NK-92 treated with Interleukin-12 subunit alpha and Interleukin-12 subunit beta, amount 100 ng/mL, for 24 hours (cell line): ENCODE measurements at regions not wholly inside any gene's neighbourhood (a gene's known extent, or its start where the extent isn't known, plus 50 kb on each side); places are given as distances from the start of the nearest gene placed in this dataset.

Experiments
- DNase-seq: peaks from one replicate; lab custom pipeline; 2025; lab: John Stamatoyannopoulos, UW

DNA sequence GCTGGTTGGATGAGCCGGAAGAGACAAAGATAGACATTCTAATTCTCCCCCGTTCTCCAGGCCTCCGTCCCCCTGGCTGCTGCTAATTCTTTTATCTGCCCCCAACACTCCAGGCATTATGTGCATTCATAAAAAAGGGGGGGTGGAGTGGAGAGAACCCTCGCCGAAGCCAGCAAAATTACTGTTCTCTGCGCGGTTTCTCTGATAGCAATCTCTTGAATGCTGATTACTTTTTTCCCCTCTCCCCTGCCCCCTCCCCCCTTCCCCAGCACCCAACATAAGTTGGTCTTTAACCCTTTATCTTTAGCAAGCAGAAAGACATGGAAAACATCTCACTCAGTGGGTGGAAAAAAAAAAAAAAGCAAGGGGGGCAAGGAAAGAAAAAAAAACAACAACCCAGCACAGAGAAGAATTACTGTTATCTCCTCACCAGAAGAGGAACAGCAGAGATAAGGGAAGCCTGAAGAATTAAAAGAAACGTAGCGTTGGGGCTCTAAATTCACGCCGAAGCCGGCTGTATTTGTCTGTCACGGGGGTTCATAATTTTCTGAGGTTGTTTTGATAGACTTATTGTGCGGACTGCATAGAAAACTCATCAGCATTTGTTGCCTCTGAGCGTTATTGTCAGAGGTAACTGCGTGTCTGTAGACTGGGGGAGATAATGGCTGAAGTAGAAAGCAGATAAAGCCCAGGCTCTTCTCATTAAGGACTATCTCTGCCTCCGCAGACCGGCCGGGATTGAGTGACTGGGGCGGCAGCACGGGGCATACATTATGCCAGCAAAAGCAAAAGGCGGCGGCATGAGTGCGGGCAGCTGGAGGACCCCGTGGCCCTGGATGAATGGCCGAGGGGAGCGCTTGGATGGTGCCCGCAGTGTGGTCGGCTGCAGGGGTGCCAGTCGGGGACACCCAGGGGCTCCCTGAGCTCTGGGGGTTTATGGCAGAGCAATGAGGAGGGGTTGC is 126.9 kb downstream of the MRM1 start:
- DNase-seq = no peak

DNA sequence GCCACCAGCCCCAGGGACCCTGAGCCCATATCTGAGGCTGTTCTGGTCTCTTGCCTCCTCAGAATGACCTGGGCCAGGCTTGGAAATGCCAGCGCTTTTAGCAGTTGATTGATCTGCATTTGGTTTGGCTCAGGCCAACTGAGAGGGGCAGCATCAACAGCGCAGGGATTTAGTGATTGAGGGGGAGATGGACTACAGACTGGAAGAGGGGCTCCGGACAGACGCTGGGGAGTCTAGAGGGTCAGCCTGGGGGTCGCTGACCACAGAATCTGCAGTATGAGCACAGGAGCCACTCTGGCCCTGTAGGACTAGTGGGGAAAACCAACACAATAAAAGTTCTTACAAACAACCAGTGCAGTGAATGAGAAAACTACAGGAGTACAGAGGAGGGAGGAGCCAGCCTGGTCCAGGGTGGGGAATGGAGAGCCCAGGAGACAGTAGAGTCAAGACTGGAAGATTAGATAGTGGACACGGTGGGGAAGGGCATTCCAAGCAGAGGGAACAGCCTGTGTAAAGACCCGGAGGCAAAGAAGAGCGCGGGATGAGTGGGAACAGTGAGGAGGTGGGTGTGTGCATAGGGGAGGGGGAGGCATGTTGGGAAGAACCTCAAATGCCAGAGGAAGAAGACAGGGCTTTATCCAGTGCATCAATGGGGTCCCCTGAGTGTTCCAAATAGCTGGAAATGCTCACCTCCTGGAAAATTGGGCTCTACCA is 128.9 kb downstream of the MRM1 start:
- no peak for DNase-seq

DNA sequence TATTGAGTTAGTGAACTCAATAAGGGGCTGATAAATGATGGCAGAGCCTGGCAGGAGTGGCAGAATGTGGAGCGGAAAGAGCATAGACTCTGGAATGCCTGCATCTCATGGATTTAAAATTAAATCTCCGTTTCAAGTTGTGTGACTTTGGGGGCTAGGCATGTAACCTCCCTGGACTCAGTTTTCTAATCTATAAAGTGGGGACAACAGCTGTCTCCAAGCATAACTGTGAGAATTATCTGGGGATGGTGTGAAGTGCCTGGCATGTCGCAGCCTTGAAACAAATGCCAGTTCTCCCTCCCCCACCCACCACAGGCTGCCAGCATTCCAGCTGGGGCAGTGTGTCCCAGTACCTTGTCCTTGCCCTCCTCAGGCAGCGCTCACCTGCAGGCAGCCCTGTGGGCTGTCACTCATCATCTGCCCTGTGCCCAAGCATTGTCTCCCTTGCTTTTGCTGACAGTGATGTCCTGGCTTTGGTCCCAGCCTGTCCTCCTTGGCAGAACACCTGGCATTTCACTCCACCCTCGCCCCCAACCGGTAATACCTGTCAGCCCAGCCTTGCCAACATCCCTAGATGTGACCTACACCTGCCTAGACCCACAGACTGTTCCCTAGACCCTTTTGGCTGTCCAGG is 129.6 kb downstream of the MRM1 start:
- no peak for DNase-seq

DNA sequence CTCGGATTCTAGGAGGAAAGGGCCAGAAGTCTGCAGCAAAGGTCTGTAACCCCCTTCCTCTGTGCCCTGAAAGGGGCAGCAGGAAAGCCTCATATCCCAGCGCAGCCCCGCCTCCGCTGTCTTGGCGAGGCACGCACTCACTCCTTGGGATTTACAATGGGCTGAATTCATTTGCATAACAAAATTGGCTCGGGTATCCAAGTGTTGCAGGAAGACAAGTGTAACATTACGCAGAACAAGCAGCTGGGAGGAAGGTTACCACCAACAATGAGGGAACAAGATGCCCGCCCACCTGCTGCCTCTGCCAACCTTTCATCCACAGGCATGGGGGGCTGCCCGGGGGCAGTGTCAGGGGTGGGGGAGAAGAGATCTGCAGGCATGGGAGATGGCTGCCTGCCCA is 130.4 kb downstream of the MRM1 start:
- DNase-seq = no peak

DNA sequence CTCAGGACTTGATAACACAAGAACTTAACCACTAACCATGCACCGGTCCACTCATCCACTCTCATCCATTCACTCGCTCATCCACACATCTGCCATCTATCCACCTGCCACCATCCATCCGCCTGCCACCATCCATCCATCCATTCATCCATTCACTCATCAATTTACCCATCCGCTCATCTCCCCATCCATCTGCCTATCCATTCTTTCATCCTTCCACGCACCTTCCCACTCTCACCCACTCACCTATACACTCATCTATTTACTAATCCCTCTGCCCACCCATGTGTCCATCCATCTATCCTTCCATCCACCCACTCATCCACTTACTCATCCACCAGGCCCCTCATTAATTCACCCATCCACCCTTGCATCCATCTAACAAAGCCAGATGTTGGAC is 131.0 kb downstream of the MRM1 start:
- no peak for DNase-seq

DNA sequence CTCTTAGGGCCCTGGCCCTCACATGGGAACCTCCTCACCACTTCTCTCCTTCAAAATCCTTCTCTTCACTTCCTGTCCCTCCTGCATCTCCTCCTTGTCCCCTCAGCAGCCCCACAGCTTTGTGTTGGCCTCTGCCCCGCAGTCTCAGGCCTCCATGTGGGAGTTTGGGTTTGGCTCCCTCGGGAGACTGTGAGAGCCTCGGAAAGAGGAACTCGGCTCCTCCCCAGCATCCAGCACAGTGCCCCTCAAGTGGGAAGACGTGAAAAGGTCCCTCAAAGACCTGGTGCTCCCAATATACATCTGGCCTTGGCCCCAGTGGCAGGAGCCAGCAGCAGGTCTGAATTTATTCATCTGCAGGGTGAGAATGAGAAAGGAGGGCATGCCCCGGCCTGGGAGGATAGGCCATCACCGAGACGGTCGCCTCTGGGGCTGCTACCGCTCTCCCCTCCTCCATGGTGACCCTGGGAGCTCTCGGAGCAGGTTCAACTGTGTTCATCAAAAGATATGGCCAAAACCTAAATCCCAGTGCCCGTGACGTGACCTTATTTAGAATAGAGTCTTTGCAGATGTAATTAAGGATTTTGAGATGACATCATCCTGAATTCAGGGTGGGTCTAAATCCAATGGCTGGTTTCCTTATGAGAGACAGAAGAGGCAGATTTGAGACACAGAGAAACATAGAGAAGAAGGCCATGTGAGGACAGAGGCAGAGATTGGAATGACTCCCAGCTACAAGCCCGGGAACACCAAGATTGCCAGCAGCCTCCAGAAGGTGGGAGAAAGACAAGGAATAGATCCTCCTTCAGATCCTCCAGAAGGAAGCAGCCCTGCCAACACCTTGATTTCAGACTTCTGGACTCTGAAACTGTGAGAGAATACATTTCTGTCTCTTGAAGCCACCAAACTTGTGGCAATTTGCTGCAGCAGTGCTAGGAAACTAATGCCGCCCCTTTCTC is 135.1 kb downstream of the MRM1 start:
- DNase-seq = no peak

DNA sequence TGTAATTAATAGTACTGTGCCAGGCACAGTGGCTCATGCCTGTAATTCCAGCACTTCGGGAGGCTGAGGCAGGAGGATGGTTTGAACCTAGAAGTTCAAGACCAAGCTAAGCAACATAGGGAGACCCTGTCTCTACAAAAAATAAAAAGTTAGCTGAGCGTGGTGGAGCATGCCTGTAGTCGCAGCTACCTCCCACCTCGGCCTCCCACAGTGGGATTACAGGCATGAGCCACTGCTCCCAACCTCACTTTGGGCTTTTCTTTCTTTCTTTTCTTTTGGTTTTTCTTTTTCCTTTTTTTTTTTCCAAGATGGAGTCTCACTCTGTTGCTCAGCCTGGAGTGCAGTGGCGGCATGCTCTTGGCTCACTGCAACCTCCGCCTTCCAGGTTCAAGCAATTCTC is 137.8 kb downstream of the MRM1 start:
- DNase-seq = no peak

DNA sequence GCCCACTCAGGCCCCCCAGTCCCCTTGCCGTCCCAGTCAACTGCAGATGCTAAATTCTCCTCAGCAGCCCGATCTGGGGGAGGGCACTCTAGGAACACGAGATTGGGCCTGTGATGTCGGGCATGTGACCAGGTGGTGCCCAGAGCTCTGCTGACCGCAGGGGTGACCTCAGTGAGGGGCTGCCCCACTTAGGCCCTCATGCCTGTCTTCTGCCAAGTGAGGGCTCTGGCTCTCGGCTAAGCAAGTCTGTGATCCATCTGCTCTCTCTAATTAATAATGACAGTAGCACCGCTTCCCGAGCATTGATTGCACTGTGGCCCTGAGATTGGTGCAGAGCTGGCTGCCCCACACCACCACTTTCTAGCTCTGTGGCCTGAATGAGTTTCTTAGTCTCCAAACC is 138.8 kb downstream of the MRM1 start:
- no peak for DNase-seq

DNA sequence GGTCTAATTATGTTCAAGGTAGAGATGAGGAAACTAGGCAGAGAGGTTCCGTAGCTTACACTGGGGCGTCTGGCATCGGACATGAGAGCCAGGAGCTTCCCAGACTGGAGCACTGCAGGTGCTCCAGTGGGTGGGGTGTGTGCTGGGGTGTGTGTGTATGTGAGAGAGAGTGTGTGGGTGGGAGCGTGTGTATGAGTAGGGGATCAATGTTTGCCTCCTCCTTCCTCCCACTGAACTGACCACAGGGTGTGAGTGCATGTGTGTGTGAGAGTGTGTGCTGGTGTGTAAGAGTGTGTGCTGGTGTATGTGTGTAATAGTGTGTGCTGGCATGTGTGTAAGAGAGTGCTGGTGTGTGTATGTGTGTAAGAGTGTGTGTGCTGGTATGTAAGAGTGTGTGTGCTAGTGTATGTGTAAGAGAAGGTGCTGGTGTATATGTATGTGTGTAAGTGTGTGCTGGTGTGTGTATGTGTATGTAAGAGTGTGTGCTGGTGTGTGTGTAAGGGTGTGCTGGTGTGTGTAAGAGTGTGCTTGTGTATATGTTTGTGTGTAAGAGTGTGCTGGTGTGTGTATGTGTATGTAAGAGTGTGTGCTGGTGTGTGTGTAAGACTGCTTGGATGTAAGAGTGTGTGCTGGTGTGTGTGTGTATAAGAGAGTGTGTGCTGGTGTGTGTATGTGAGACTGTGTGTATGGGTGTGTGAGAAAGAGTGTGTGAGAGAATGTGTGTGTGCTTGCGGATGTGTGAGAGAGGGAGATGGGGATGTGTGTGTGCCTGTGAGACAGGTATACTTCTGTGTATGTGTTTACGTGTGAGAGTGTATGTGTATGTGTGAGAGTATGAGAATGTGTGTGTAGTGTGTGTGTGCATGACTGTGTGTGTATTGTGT is 139.9 kb downstream of the MRM1 start:
- no peak for DNase-seq

DNA sequence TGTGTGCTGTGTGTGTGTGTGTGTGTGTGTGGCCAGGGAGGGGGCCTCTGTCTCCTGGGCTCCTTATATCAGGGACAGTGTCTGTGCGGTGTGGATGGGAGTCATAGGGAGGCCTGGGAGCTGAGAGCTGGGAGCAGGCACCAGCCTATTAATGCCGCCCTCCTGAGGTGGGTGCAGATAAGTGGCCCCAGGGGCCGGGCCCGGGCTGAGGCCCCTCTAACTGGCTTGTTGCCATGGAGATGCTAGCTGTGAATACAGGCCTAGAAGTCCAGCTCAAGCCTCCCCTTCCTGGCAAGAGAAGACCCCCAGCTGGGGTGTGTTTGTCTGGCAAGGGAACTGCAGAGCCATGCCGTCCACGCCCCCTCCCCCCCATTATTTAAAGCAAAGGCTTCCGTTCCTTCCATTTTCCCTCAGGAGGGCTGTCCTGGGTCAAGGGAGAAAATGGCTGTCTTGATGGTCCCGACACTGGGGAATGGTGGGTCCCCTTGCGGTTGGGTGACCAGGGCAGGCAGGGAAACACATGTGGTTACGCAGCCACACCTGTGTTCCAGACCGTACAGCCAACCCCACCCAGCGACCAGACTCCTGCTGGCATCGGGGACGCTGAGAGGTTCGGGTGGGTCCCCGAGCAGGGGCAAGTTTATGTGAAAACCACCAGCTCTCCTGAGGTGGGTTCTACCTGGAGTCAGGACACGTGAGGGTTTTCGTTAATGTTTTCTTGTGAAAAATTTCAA is 141.1 kb downstream of the MRM1 start:
- no peak for DNase-seq

DNA sequence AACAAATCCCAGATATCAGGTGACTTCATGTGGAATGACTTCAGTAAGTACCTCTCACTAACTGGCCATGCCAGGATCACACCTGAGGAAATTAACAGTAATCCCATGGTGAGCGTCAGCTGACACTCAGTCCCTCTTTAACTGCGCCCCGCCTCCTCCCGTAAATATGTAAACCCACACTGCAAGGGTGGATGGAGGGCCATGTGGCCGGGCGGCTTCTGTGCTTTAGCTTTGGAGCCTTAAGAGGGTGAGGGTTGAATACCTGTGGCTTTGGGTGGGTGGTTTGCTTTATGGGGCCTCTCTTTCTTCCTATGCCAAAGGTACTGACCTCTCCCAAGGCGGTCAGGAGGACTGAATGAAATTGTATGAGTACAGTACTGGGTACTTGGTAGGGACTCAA is 141.7 kb downstream of the MRM1 start:
- no peak for DNase-seq

DNA sequence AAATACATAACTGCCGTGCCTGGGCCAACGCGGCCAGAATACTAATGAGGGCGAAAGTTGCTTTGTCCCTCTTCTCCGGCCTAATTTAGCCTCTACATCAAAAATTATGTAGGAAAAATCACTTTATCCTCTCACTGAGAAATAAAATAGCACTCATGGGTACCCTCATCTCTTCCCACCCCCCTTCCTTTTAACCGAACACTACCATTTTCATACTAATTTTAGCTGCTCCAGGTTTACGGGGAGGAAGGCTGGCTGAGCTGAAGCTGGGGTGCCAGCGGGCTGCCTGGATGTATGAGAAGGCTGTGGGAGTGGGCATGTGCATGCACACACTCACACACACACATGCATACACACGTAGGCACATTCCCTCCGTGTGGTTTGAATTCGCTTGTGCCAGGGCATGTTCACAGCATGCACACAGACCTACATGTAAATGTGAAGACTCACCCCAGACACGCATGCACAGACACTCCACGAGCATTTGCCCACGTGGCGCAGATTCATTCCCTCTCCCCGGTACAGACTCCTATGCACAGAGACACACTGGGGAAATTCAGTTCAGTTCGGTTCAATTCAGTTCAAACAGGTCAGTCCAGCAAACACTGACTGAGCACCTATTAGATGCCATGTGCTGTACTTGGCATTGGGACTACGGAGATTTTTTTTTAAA is 145.1 kb downstream of the MRM1 start:
- DNase-seq = no peak

DNA sequence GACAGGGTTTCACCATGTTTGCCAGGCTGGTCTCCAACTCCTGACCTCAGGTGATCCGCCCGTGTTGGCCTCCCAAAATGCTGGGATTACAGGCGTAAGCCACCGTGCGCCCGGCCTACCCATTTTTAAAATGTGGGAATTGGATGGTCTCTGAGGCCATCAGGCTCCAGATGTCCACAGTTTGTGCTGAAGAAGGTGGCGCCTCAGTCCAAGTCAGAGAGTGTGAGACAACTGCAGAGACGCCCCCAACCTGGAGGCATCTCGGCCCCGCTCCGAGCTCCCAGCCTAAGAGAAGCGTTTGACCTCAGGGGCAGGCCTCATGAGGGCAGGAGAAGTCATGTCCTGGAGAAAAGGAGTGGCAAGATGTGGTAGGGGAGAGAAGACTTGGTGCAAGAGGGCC is 146.5 kb downstream of the MRM1 start:
- DNase-seq = no peak

DNA sequence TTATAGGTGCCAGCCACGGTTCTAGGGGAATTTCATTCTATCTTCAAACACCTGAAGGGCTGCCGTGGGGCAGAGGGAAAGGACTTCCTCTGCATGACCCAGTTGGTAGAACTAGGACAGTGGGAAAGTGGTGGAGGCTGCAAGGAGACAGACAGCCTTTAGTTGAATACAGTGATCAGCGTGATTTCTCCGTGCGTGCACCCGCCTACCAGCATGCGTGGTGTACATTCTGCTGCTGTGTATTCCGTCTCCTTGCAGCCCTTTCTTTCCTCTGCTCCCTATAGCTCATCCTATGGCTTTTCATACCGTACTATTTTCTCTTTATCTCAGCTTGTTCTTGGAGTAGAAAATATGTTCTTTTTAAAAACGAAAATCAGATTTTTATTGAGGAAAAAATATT is 146.9 kb downstream of the MRM1 start:
- no peak for DNase-seq

DNA sequence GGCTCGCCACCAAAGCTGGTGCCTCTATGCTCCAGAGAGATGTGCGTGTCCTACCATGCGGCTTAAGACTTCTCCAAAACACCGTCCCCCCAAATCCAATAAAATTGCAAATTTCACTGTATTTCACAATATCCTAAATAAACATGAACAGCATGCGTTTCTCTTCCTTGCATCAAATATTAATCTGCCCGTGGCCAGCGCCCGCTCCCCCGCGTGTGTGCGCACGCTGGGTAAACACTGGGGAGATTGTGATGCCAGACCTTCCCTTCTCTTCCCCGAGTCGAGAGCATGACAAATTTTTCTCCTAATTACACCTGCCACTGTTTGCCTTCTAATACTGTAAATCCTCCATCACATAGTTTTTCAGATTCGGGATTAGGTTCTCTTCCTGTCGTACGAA is 148.1 kb downstream of the MRM1 start:
- DNase-seq = no peak

DNA sequence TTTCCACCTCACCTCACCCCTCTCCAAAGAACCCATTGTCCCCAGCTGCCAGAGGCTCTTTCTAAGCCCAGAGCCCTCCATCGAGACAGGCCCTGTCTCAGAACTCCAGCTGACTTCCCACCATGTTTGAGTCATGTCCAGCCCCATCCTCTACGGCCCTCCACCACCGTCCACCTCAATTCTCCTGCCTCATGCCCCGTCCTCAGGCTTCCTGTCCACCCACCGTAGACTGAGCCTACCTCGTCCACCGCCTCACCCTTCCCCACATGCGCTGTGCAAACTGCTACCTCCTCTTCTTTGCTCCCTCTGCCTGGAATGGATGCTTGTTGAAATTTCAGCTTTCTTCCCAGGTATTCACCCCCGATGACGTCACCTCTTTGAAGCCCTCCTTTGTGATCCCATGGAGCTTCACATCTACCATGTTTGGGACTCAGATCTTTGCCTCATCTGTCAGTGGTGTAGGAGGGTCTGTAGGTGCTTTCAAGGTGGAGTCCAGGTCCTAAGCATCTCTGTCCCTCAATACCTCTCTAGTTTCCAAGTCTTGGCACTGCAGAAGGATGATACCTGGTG is 149.0 kb downstream of the MRM1 start:
- DNase-seq = no peak

DNA sequence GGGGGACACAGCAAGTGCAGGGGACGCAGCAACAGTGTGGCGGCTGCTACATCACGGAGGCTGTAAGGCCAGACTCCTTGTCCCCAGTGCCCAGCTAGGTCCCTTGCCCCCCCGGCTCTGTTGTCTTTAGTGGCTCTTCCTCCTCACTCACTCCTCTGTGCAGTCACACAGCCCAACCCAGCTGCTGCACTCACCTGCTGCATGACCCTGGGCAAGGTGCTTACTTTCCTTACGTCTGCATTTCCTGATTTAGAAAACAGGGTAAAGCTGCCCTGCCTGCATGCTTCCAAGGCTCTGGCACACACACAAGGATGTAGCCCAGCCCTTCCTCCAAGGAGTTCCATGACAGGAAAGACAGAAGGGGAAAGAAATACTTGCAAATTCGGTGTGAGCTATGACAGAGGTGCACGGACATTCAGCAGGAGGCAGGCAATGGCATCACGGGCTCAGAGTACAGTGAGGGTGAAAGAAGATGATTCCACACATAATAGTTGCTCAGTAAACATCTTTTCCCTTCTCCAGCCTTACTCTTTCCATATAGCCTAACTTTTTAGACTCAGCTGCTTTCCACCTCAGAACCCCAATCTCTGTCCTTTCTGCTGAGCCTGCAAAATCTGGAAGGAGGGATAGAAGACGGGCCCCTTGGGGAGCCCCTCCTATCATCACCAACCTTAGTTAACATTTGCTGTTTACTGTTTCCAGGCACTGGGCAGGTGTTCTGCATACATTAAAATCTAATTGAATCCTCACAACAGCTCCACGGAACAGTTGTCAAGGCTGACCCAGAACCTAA is 150.9 kb downstream of the MRM1 start:
- DNase-seq = no peak

DNA sequence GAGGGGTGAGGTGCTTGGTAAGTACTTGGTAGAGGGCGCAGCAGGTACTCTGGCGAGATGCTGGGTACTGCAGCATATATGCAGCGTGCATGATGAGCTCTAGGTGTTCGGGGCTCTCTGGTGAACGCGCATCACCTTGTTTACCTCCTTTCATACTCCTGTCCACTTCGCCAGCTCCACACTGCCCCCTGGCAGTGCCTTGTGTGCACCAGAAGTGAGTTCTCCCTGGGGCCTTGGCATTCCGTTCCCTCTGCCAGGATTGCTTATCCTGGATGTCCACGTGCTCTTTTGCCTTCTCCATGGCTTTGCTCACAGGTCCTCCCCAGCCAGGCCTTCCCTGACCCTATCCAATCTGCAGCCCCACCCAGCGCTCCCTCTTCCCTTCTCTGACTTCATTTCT is 154.2 kb downstream of the MRM1 start:
- no peak for DNase-seq
